K562 (cell line): ENCODE measurements at regions not wholly inside any gene's neighbourhood (a gene's known extent, or its start where the extent isn't known, plus 50 kb on each side); places are given as distances from the start of the nearest gene placed in this dataset.

Experiments used
- ATAC-seq: fragments of 200-7000 bp; cut with Tn5 transposase; 3 replicates; pipeline ENCODE4 v1.9.1; 2020; ENCODE audit warnings: moderate library complexity
- BruUV-seq: library from RNA; stranded (reverse); fragments of 400-500 nt; replicated peaks from 2 replicates; lab custom pipeline; 2021; lab: Mats Ljungman, UMichigan
- CTCF ChIA-PET: fragments of 300-600 bp; formaldehyde crosslinking; extraction: SDS; loops from one replicate; lab custom pipeline; 2021; ENCODE audit warnings: low intra/inter-chr PET ratio; lab: Yijun Ruan, JAX
- POLR2A ChIA-PET: fragments of 300-600, 350-650 bp; sonication (Branson Sonifier 250); formaldehyde crosslinking; extraction: SDS; loops from one replicate; lab custom pipeline; 2021; ENCODE audit warnings: antibody characterized with exemption, inconsistent platforms; lab: Yijun Ruan, JAX
- DNase-seq, 4 experiments: peaks; one replicate each; pipeline versions ENCODE4 v3.0.0 to v3.0.0-alpha.2; 2011 to 2018; ENCODE audit warnings: low spot score in 3 of 4, mixed read lengths in 3 of 4; ENCODE audit errors: extremely low read depth in 1 of 4
- FAIRE-seq: peaks from 2 replicates; lab custom pipeline; 2011; peaks lifted over from hg19 to GRCh38; lab: Jason Lieb, UNC
- H2AFZ ChIP-seq: 2 replicates; pipeline ENCODE4 v1.6.0; 2011; ENCODE audit warnings: low read depth, low read length, control low read depth, inconsistent platforms
- H3K27ac ChIP-seq: fragments of 200-600 bp; 3 replicates; pipeline ENCODE4 v1.8.0; 2011; ENCODE audit warnings: low read depth, mild to moderate bottlenecking, control low read depth, inconsistent platforms, low read length, moderate library complexity, mixed read lengths; ENCODE audit errors: extremely low read depth
- H3K27me3 ChIP-seq, 2 experiments: fragments of 300-600 bp in 1 of 2; 2 replicates in 1 of 2; 3 replicates in 1 of 2; pipeline versions ENCODE4 v1.6.0 to v1.8.0; 2011; ENCODE audit warnings: inconsistent platforms in 2 of 2, low read length in 2 of 2, mild to moderate bottlenecking in 1 of 2, mixed read lengths in 1 of 2, moderate library complexity in 1 of 2; ENCODE audit not compliant: control insufficient read depth in 2 of 2, insufficient read depth in 2 of 2
- H3K36me3 ChIP-seq: fragments of 300-600 bp; 3 replicates; pipeline ENCODE4 v1.8.0; 2011; ENCODE audit warnings: mild to moderate bottlenecking, low read length, inconsistent platforms; ENCODE audit not compliant: control insufficient read depth, insufficient read depth
- H3K4me1 ChIP-seq, 2 experiments: fragments of 200-600 bp in 1 of 2; replicated peaks in 1 of 2; 2 replicates in 1 of 2; 3 replicates in 1 of 2; pipeline versions ENCODE4 v1.5.1 to v1.8.0; 2011; ENCODE audit warnings: inconsistent platforms in 2 of 2, low read length in 2 of 2, mild to moderate bottlenecking in 1 of 2, mixed read lengths in 1 of 2, moderate library complexity in 1 of 2; ENCODE audit not compliant: control insufficient read depth in 2 of 2, insufficient read depth in 2 of 2
- H3K4me2 ChIP-seq: 2 replicates; pipeline ENCODE4 v1.6.1; 2011; ENCODE audit warnings: low read length, control low read depth, inconsistent platforms, mixed read lengths; ENCODE audit not compliant: insufficient read depth
- H3K4me3 ChIP-seq: fragments of 200-600 bp; sonication (generic), shearing (Covaris generic); 2 replicates; pipeline ENCODE4 v1.5.1; 2016; ENCODE audit warnings: control low read depth, inconsistent platforms
- H3K79me2 ChIP-seq: fragments of 200-600 bp; 3 replicates; pipeline ENCODE4 v1.8.0; 2011; ENCODE audit warnings: low read length, inconsistent platforms; ENCODE audit not compliant: control insufficient read depth, insufficient read depth
- H3K9ac ChIP-seq, 2 experiments: 2 replicates each; pipeline versions ENCODE4 v1.6.0 to v1.6.1; 2011; ENCODE audit warnings: low read depth in 2 of 2, low read length in 2 of 2, control low read depth in 1 of 2, inconsistent platforms in 1 of 2, mild to moderate bottlenecking in 1 of 2, mixed read lengths in 1 of 2; ENCODE audit not compliant: insufficient read depth in 1 of 2
- H3K9me1 ChIP-seq: one replicate; pipeline ENCODE4 v1.6.0; 2011; ENCODE audit warnings: inconsistent platforms, mild to moderate bottlenecking, low read length, moderate library complexity; ENCODE audit not compliant: control insufficient read depth, insufficient read depth
- H3K9me3 ChIP-seq: replicated peaks from 2 replicates; pipeline ENCODE4 v1.5.1; 2011; ENCODE audit warnings: low read depth, low read length, inconsistent platforms; ENCODE audit not compliant: control insufficient read depth, insufficient read depth
- H4K20me1 ChIP-seq: replicated peaks from 2 replicates; pipeline ENCODE4 v1.6.1; 2011; ENCODE audit warnings: low read length, inconsistent platforms, mixed read lengths; ENCODE audit not compliant: control insufficient read depth, insufficient read depth
- POLR3G ChIP-seq: IDR thresholded peaks from 2 replicates; pipeline ENCODE4 v1.6.1; 2011; ENCODE audit not compliant: insufficient read length, insufficient replicate concordance; ENCODE audit errors: extremely low read depth
- SMC3 ChIP-seq: conservative IDR thresholded peaks from 2 replicates; pipeline ENCODE4 v1.6.1; 2011; ENCODE audit warnings: low read depth, low read length, improper control_type of control experiment; ENCODE audit not compliant: insufficient read depth
- ZNF518B ChIP-seq: fragments of 250-450 bp; sonication (Bioruptor Pico); IDR thresholded peaks from 2 replicates; pipeline ENCODE4 v1.5.0; 2021; ENCODE audit warnings: mild to moderate bottlenecking, moderate library complexity
- ZNF717 ChIP-seq: fragments of 250-450 bp; sonication (Bioruptor Pico); IDR thresholded peaks from 2 replicates; pipeline ENCODE4 v1.5.0; 2021
- WGBS: fragments of 100-300 bp; shearing (Covaris generic); methylation state at CpG from one replicate; pipeline ENCODE4 v1.1.6; 2016; ENCODE audit warnings: low coverage, mixed read lengths; ENCODE audit not compliant: insufficient coverage; ENCODE audit errors: missing lambda C conversion rate; 5-methylcytosine and 5-hydroxymethylcytosine counted together
- in situ Hi-C: fragments of 300-500 bp; cut with MboI; formaldehyde crosslinking; loops from 4 replicates; pipeline ENCODE4 v1.15.0; 2018; ENCODE audit warnings: inconsistent platforms, mixed read lengths
- intact Hi-C: fragments of 100-400 bp; cut with micrococcal nuclease; formaldehyde crosslinking; loops from 2 replicates; pipeline ENCODE4 v1.14.2; 2022

- TF ChIP-seq ZNF518B (CRISPR knock-in tag), result no peak
- TF ChIP-seq, all 486 proteins: peak for 0
Observed at GRCh38 chr6:51302431-51302830, 483.8 kb downstream of the TFAP2B start (continued).

GRCh38 chr6:51303338-51303737, 484.7 kb downstream of the TFAP2B start:
- Histone ChIP-seq H3K27ac (no peak overlapping the region), H4K20me1 (no peaks in the 10 kb centered on the region), H3K4me3 (no peak overlapping the region), H3K36me3 (no peaks in the 10 kb centered on the region), H3K9ac (no peak overlapping the region), H2AFZ (no peak overlapping the region), H3K4me1 (no peaks in the 10 kb centered on the region), H3K9me3 (no peaks in the 10 kb centered on the region), H3K79me2 (no peaks in the 10 kb centered on the region), H3K27me3 (no peaks in the 10 kb centered on the region), H3K9me1 (no peaks in the 10 kb centered on the region), H3K4me2 (no peak overlapping the region)
- FAIRE-seq (no peak), DNase-seq (no peak), ATAC-seq (no peak)
- CTCF ChIA-PET, result no interaction called here
- intact Hi-C loops, result no loop called here
- in situ Hi-C loops, result no loop called here
- 35% methylated on average over 2 of the region's 2 CpGs for WGBS
- BruUV-seq, result no TSS peak
- TF ChIP-seq SMC3, result no peak
- no peak for TF ChIP-seq ZNF717 (CRISPR knock-in tag)
- TF ChIP-seq POLR3G, result no peak
- POLR2A ChIA-PET, result no interaction called here
